Type B pancreatic cell (in vitro differentiated cells): ENCODE measurements at regions not wholly inside any gene's neighbourhood (a gene's known extent, or its start where the extent isn't known, plus 50 kb on each side); places are given as distances from the start of the nearest gene placed in this dataset.

Source experiments
- DNase-seq: peaks from one replicate; pipeline ENCODE4 v3.0.0; 2021; ENCODE audit warnings: mixed read lengths; ENCODE audit not compliant: unreplicated experiment; ENCODE audit errors: extremely low spot score
- H3K27ac Mint-ChIP-seq: 2 replicates; pipeline ENCODE4 v1.8.0; 2021; ENCODE audit warnings: mild to moderate bottlenecking, mixed read lengths
- H3K27me3 Mint-ChIP-seq: 2 replicates; pipeline ENCODE4 v1.8.0; 2021; ENCODE audit warnings: mixed read lengths
- H3K36me3 Mint-ChIP-seq: 2 replicates; pipeline ENCODE4 v1.8.0; 2021; ENCODE audit warnings: mixed read lengths
- H3K4me1 Mint-ChIP-seq: one replicate; pipeline ENCODE4 v1.8.0; 2021; ENCODE audit warnings: mixed read lengths; ENCODE audit not compliant: unreplicated experiment
- H3K4me3 Mint-ChIP-seq: 2 replicates; pipeline ENCODE4 v1.8.0; 2021; ENCODE audit warnings: mild to moderate bottlenecking, mixed read lengths
- H3K9me3 Mint-ChIP-seq: 2 replicates; pipeline ENCODE4 v1.8.0; 2021; ENCODE audit warnings: mixed read lengths
- TF ChIP-seq, protein P1 (sequence below): fragments of 200-600 bp; sonication (generic); conservative IDR thresholded peaks from 2 replicates; pipeline ENCODE4 v1.5.0; 2021; ENCODE audit warnings: antibody characterized with exemption, mild to moderate bottlenecking

DNA sequence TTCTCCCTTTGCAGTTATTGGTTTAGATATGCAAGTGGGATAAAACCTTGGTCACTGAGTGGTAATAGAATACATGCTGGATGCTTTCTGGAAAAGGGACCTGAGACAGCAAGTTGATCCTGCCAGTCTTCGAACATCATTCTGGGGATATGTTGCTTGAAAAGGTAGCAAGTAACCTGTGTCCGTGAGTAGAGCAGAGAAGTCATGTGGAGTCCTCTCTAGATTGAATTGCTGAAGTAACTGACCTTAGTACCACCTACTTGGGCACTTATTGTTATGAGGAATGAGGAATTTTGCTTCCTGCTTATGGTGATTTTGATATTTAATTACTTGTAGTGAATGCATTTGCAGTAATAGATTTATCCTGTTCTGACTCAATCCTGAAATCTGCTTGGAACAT is 367.3 kb upstream of the IMPG1 start:
- TF ChIP-seq, protein P1, sequence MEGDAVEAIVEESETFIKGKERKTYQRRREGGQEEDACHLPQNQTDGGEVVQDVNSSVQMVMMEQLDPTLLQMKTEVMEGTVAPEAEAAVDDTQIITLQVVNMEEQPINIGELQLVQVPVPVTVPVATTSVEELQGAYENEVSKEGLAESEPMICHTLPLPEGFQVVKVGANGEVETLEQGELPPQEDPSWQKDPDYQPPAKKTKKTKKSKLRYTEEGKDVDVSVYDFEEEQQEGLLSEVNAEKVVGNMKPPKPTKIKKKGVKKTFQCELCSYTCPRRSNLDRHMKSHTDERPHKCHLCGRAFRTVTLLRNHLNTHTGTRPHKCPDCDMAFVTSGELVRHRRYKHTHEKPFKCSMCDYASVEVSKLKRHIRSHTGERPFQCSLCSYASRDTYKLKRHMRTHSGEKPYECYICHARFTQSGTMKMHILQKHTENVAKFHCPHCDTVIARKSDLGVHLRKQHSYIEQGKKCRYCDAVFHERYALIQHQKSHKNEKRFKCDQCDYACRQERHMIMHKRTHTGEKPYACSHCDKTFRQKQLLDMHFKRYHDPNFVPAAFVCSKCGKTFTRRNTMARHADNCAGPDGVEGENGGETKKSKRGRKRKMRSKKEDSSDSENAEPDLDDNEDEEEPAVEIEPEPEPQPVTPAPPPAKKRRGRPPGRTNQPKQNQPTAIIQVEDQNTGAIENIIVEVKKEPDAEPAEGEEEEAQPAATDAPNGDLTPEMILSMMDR = no peak
- Mint-ChIP-seq H3K36me3 (no peaks in the 10 kb centered on the region), H3K4me1 (no peaks in the 10 kb centered on the region), H3K4me3 (no peak overlapping the region), H3K9me3 (no peaks in the 10 kb centered on the region), H3K27ac (no peak overlapping the region), H3K27me3 (no peaks in the 10 kb centered on the region)
- DNase-seq = no peak

DNA sequence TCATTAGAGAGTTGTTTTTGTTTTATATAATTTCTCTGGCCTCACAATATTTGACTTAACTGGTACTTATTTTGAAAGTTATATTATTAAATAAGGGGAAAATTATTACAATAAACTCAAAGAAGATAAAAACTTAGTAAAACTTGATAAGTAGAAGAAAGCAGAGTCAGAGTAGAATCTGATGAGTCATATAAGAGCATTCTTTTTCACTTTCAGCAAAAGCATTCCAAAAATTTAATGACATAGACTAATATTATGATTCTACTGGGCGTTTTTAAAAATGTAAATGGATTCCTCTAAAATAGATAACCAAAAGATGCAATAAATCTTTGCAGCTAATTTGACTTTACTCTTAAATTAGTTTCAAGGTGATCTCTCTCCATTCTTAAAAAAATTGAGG is 366.3 kb upstream of the IMPG1 start:
- TF ChIP-seq, protein P1 = no peak
- no peak for DNase-seq
- H3K27ac Mint-ChIP-seq = no peak overlapping the region
- H3K4me3 Mint-ChIP-seq = no peak overlapping the region
- H3K27me3 Mint-ChIP-seq = no peaks in the 10 kb centered on the region
- H3K9me3 Mint-ChIP-seq = no peaks in the 10 kb centered on the region
- no peaks in the 10 kb centered on the region for H3K4me1 Mint-ChIP-seq
- no peaks in the 10 kb centered on the region for H3K36me3 Mint-ChIP-seq

DNA sequence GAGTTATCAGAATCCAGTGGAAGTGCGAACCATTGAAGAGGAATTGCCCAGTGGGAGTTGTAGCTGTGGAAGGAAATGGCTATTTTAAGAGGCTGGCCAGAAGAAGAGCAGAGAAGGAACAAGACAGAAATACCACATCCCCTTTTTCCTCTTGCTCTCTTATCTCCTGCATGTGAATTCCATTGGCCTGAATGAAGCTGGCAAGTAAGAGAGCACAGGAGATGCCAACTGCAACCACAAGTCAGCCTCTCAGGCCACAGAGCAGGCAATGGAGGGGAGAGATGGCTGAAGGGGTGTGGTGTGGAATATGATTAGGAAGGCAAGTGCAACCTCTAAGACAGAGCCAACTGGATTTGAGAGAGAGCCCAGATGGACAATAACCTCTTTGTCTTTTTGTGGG is 362.7 kb upstream of the IMPG1 start:
- no peaks in the 10 kb centered on the region for H3K9me3 Mint-ChIP-seq
- H3K4me1 Mint-ChIP-seq = no peaks in the 10 kb centered on the region
- H3K4me3 Mint-ChIP-seq = no peak overlapping the region
- TF ChIP-seq, protein P1 = no peak
- no peaks in the 10 kb centered on the region for H3K27me3 Mint-ChIP-seq
- no peak overlapping the region for H3K27ac Mint-ChIP-seq
- DNase-seq = no peak
- H3K36me3 Mint-ChIP-seq = no peaks in the 10 kb centered on the region

DNA sequence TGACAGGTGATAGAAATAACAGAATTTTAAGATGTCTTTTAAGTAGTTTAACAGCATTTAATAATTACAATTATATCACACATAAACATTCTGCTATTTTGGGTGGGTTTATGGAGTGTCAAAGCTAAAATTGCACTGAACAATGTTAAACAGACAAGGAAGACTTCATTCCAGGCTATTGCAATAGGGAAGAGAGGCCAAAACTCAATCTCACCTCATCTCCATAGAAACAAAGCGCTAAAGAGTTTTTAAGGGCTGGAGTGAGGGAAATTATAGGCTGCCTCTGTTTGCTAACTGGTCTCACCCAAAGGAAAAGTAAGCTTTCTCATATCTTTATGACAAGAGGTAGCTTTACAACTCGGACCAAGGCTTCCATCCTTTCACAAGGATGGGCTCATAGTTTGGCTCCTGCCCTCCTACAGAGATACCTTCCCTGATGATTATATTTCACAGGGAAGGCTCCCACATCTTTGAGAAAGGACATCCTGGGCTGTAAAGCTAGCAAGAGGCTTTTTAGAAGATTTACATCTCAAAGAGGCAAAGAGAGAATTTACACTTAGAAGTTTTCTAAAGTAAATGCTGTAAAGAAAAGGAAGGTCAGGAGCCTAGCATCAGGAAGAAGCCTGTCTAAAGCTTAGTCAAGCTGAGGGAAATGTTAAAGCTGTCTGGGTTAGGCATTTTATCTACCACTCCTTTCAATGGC is 350.2 kb upstream of the IMPG1 start:
- Mint-ChIP-seq H3K27ac (no peak overlapping the region), H3K9me3 (no peaks in the 10 kb centered on the region), H3K27me3 (peaks cover 3% of the 10 kb centered on the region), H3K4me1 (no peaks in the 10 kb centered on the region), H3K36me3 (no peaks in the 10 kb centered on the region), H3K4me3 (no peak overlapping the region)
- no peak for DNase-seq
- TF ChIP-seq, protein P1 = no peak

DNA sequence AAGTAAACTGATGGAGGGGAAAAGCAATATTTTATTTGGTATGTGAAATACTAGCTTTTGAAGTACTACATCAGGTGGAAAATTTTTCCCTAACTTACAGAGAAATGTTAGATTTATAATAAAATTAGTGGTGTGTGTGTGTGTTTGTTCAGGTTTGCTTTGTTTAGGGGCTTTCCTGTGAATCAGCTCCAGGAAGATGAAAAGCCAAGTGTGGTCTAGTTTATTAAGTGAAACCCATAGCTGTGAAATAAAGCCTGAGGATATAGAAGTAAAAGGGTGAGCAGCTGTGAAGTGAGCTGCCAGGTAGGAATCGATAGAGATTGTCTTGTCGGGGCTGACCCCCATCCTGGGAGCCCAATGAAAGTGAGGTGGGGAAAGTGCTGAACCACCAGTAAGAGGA is 347.6 kb upstream of the IMPG1 start:
- H3K4me1 Mint-ChIP-seq = no peaks in the 10 kb centered on the region
- H3K27me3 Mint-ChIP-seq = peaks cover 3% of the 10 kb centered on the region
- H3K36me3 Mint-ChIP-seq = no peaks in the 10 kb centered on the region
- TF ChIP-seq, protein P1 = no peak
- no peak for DNase-seq
- no peaks in the 10 kb centered on the region for H3K9me3 Mint-ChIP-seq
- H3K4me3 Mint-ChIP-seq = no peak overlapping the region
- no peak overlapping the region for H3K27ac Mint-ChIP-seq
